ENCODE measurements at regions not wholly inside any gene's neighbourhood (a gene's known extent, or its start where the extent isn't known, plus 50 kb on each side); places are given as distances from the start of the nearest gene placed in this dataset.

- Histone ChIP-seq H3K27me3 (ENCODE audit: control insufficient read depth in 3 of 3, insufficient read depth in 3 of 3, low read length in 2 of 3) (peaks cover 0 to 3% (median 0%) of the 10 kb centered on the region in 3 donors), H3K27ac (ENCODE audit: low read depth in 1 of 2, low read length in 1 of 2) (no peak overlapping the region), H3K9ac (ENCODE audit: insufficient read depth in 1 of 2, low read length in 2 of 2) (no peak overlapping the region), H3K9me3 (ENCODE audit: control insufficient read depth in 4 of 4, insufficient read depth in 3 of 4, low read length in 3 of 4) (peaks cover 0 to 4% (median 0%) of the 10 kb centered on the region in 4 donors), H3K4me1 (ENCODE audit: control insufficient read depth in 5 of 5, insufficient read depth in 5 of 5, low read length in 5 of 5) (peaks cover 0 to 39% (median 5%) of the 10 kb centered on the region in 5 donors), H3K4me3 (no peak overlapping the region), H3K36me3 (ENCODE audit: control insufficient read depth in 4 of 4, insufficient read depth in 4 of 4, low read length in 4 of 4) (no peaks in the 10 kb centered on the region)
- DNase-seq: peak; percentile 58 to 86 (median 80)
- TF ChIP-seq CTCF (IDR thresholded peaks at IDR 0.05; ENCODE audit: control extremely low read depth, extremely low read depth): no peak
- 47 to 50% methylated on average over 1 of the region's 1 CpG for WGBS, 2 donors
- ATAC-seq (ENCODE audit: insufficient read depth, low FRiP score): no peak
These were observed 104.1 kb downstream of the GAS1 start for GRCh38 chr9:86843206-86843605.

GRCh38 chr9:86842573-86842972 lies 104.7 kb downstream of the GAS1 start:
- WGBS, 2 donors: 77 to 80% methylated on average over 6 of the region's 6 CpGs
- no peak for DNase-seq
- Histone ChIP-seq H3K27me3 (ENCODE audit: control insufficient read depth in 3 of 3, insufficient read depth in 3 of 3, low read length in 2 of 3) (peaks cover 0 to 3% (median 0%) of the 10 kb centered on the region in 3 donors), H3K4me3 (no peak overlapping the region), H3K4me1 (ENCODE audit: control insufficient read depth in 5 of 5, insufficient read depth in 5 of 5, low read length in 5 of 5) (peaks cover 0 to 45% (median 11%) of the 10 kb centered on the region in 5 donors), H3K9me3 (ENCODE audit: control insufficient read depth in 4 of 4, insufficient read depth in 3 of 4, low read length in 3 of 4) (peaks cover 0 to 3% (median 0%) of the 10 kb centered on the region in 4 donors), H3K27ac (ENCODE audit: low read depth in 1 of 2, low read length in 1 of 2) (no peak overlapping the region), H3K36me3 (ENCODE audit: control insufficient read depth in 4 of 4, insufficient read depth in 4 of 4, low read length in 4 of 4) (no peaks in the 10 kb centered on the region), H3K9ac (ENCODE audit: insufficient read depth in 1 of 2, low read length in 2 of 2) (no peak overlapping the region)
- ATAC-seq (ENCODE audit: insufficient read depth, low FRiP score): no peak
- TF ChIP-seq CTCF (IDR thresholded peaks at IDR 0.05; ENCODE audit: control extremely low read depth, extremely low read depth): no peak

- WGBS, 2 donors: 89 to 90% methylated on average over 3 of the region's 3 CpGs
- Histone ChIP-seq H3K4me1 (ENCODE audit: control insufficient read depth in 5 of 5, insufficient read depth in 5 of 5, low read length in 5 of 5) (peaks cover 0 to 69% (median 15%) of the 10 kb centered on the region in 5 donors), H3K27me3 (ENCODE audit: control insufficient read depth in 3 of 3, insufficient read depth in 3 of 3, low read length in 2 of 3) (peaks cover 0 to 3% (median 0%) of the 10 kb centered on the region in 3 donors), H3K9me3 (ENCODE audit: control insufficient read depth in 4 of 4, insufficient read depth in 3 of 4, low read length in 3 of 4) (no peaks in the 10 kb centered on the region), H3K9ac (ENCODE audit: insufficient read depth in 1 of 2, low read length in 2 of 2) (no peak overlapping the region), H3K36me3 (ENCODE audit: control insufficient read depth in 4 of 4, insufficient read depth in 4 of 4, low read length in 4 of 4) (no peaks in the 10 kb centered on the region), H3K27ac (ENCODE audit: low read depth in 1 of 2, low read length in 1 of 2) (no peak overlapping the region), H3K4me3 (no peak overlapping the region)
- no peak for DNase-seq
- no peak for ATAC-seq (ENCODE audit: insufficient read depth, low FRiP score)
- TF ChIP-seq CTCF (IDR thresholded peaks at IDR 0.05; ENCODE audit: control extremely low read depth, extremely low read depth): no peak
These were observed 107.8 kb downstream of the GAS1 start for GRCh38 chr9:86839522-86839921.

All from lung (tissue), 11 donors.